ENCODE measurements at regions not wholly inside any gene's neighbourhood (a gene's known extent, or its start where the extent isn't known, plus 50 kb on each side); places are given as distances from the start of the nearest gene placed in this dataset.
"Not testable (repeated sequence)": the region's sequence is repeated elsewhere in the genome, so short reads cannot be mapped to it uniquely, and the experiment has no call there.

GRCh38 chr2:204143216-204144014 is 206.9 kb downstream of the ICOS start:
- no peak for DNase-seq (ENCODE audit: low spot score)

- no peak for DNase-seq (ENCODE audit: low spot score)
Measured at GRCh38 chr2:204144492-204144891, 207.9 kb downstream of the ICOS start.

GRCh38 chr2:204145263-204145751 is 208.7 kb downstream of the ICOS start:
- DNase-seq (ENCODE audit: low spot score): peak; percentile 88

- DNase-seq (ENCODE audit: low spot score): no peak
Measured at GRCh38 chr2:204145791-204146190, 209.2 kb downstream of the ICOS start.

- not testable (repeated sequence) for DNase-seq (ENCODE audit: low spot score)
Measured at GRCh38 chr2:204147040-204147439, 210.5 kb downstream of the ICOS start.

GRCh38 chr2:204150721-204151120 is 214.2 kb downstream of the ICOS start:
- no peak for DNase-seq (ENCODE audit: low spot score)

- no peak for DNase-seq (ENCODE audit: low spot score)
Measured at GRCh38 chr2:204152616-204153015, 216.1 kb downstream of the ICOS start.

GRCh38 chr2:204154863-204155262 is 218.3 kb downstream of the ICOS start:
- no peak for DNase-seq (ENCODE audit: low spot score)

GRCh38 chr2:204156456-204156855 is 219.9 kb downstream of the ICOS start:
- no peak for DNase-seq (ENCODE audit: low spot score)

GRCh38 chr2:204157684-204158083 is 221.1 kb downstream of the ICOS start:
- no peak for DNase-seq (ENCODE audit: low spot score)

GRCh38 chr2:204159526-204159925 is 223.0 kb downstream of the ICOS start:
- DNase-seq (ENCODE audit: low spot score): no peak

- no peak for DNase-seq (ENCODE audit: low spot score)
Measured at GRCh38 chr2:204160989-204161388, 224.4 kb downstream of the ICOS start.

GRCh38 chr2:204161886-204162285 is 225.3 kb downstream of the ICOS start:
- DNase-seq (ENCODE audit: low spot score): no peak

- DNase-seq (ENCODE audit: low spot score): no peak
Measured at GRCh38 chr2:204166961-204167360, 230.4 kb downstream of the ICOS start.

- DNase-seq (ENCODE audit: low spot score): not testable (repeated sequence)
Measured at GRCh38 chr2:204167670-204168069, 231.1 kb downstream of the ICOS start.

GRCh38 chr2:204170411-204170810 is 233.8 kb downstream of the ICOS start:
- DNase-seq (ENCODE audit: low spot score): no peak

- DNase-seq (ENCODE audit: low spot score): no peak
Measured at GRCh38 chr2:204171432-204172144, 235.0 kb downstream of the ICOS start.

- no peak for DNase-seq (ENCODE audit: low spot score)
Measured at GRCh38 chr2:204172145-204172600, 235.6 kb downstream of the ICOS start.

- DNase-seq (ENCODE audit: low spot score): no peak
Measured at GRCh38 chr2:204174034-204174433, 237.5 kb downstream of the ICOS start.

- no peak for DNase-seq (ENCODE audit: low spot score)
Measured at GRCh38 chr2:204175552-204176271, 239.1 kb downstream of the ICOS start.

GRCh38 chr2:204176306-204176705 is 239.7 kb downstream of the ICOS start:
- DNase-seq (ENCODE audit: low spot score): no peak
